ENCODE measurements at regions not wholly inside any gene's neighbourhood (a gene's known extent, or its start where the extent isn't known, plus 50 kb on each side); places are given as distances from the start of the nearest gene placed in this dataset.
"Not testable (repeated sequence)": the region's sequence is repeated elsewhere in the genome, so short reads cannot be mapped to it uniquely, and the experiment has no call there.

DNA sequence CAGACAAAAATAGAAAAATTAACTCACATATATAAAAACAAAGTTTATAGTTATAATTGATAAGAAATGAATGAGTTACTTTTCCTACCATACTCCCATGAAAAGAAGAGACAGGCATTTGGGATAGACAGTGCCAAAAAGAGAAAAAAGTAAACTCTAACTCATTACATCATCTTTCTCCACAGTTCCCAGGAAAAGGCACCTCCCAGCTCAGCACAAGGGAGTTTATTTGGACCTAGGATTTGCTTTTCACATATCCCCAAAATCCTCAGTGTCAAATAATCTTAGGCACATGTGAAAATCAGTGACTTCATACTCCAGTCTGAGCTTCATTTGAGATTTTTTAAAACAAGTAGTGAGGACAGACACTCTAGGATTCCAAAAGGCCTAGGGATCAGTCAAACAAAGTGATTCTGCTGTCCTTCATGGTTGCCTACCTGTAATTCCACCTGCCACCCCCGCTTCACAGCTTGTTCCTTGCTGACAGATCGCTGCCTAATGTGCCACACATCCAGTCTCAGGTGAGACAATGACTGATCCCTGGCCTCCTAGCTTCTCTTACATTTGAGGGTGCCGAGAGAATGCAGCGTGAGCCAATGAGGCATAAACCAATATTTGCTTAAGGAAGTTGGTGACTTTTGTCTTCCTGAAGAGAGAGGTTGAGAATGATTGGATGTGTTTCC lies 573.7 kb downstream of the TBL1XR1 start:
- no peaks in the 10 kb centered on the region for H3K36me3 ChIP-seq (ENCODE audit: insufficient read depth, low read length)
- no peaks in the 10 kb centered on the region for H3K9me3 ChIP-seq (ENCODE audit: insufficient read depth, low read depth, low read length)
- no peaks in the 10 kb centered on the region for H3K4me1 ChIP-seq (ENCODE audit: insufficient read depth, low read length)
- no peak overlapping the region for H3K27ac ChIP-seq (ENCODE audit: low read depth, low read length)
- no peak overlapping the region for H3K9ac ChIP-seq (ENCODE audit: low read depth, low read length)
- H3K27me3 ChIP-seq (ENCODE audit: insufficient read depth, low read length): no peaks in the 10 kb centered on the region
- no peak overlapping the region for H3K4me3 ChIP-seq (ENCODE audit: low read length)
- 96% methylated on average over 4 of the region's 4 CpGs for WGBS

DNA sequence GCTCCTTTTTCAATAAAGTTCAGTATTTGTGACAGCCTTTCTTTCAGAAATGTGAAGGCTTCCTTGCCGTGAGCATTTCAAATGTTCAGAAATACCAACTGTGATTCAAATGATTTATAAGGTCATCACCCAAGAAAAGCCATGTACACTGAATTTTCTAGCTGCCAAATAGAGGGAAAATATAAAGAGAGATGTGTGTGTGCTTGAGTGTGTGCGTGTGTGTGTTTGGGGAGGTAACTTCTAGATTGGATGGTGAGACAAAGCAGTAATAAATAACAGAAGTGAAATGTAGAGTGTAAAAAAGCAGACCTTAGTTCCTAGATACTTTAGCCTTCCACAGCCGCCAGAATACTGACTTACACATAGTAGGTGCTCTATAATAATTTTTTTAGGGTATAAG lies 577.4 kb downstream of the TBL1XR1 start:
- no peak overlapping the region for H3K4me3 ChIP-seq (ENCODE audit: low read length)
- 92% methylated on average over 2 of the region's 3 CpGs for WGBS
- H3K36me3 ChIP-seq (ENCODE audit: insufficient read depth, low read length): no peaks in the 10 kb centered on the region
- no peak overlapping the region for H3K9ac ChIP-seq (ENCODE audit: low read depth, low read length)
- no peaks in the 10 kb centered on the region for H3K27me3 ChIP-seq (ENCODE audit: insufficient read depth, low read length)
- no peaks in the 10 kb centered on the region for H3K9me3 ChIP-seq (ENCODE audit: insufficient read depth, low read depth, low read length)
- no peak overlapping the region for H3K27ac ChIP-seq (ENCODE audit: low read depth, low read length)
- no peaks in the 10 kb centered on the region for H3K4me1 ChIP-seq (ENCODE audit: insufficient read depth, low read length)

DNA sequence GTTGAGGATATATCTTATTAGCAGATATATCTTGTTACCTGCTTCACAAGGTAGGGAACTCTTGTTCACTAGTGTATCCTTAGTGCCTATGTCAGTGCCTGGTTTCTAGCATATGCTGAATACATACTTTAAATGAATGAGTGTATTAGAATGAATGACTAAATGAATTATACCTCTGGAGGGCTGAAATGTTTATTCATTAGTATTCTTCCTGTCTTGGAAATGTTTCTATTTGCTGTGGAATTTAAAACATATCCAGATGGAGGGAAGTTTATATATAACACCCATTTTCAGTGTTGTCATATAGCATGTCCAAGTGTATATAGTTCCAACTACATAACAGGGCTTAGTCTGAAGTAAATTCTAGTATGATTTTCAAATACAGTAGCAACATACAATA lies 581.5 kb downstream of the TBL1XR1 start:
- no peak overlapping the region for H3K9ac ChIP-seq (ENCODE audit: low read depth, low read length)
- H3K4me1 ChIP-seq (ENCODE audit: insufficient read depth, low read length): no peaks in the 10 kb centered on the region
- no peak overlapping the region for H3K27ac ChIP-seq (ENCODE audit: low read depth, low read length)
- no peaks in the 10 kb centered on the region for H3K36me3 ChIP-seq (ENCODE audit: insufficient read depth, low read length)
- no peaks in the 10 kb centered on the region for H3K9me3 ChIP-seq (ENCODE audit: insufficient read depth, low read depth, low read length)
- no peaks in the 10 kb centered on the region for H3K27me3 ChIP-seq (ENCODE audit: insufficient read depth, low read length)
- no peak overlapping the region for H3K4me3 ChIP-seq (ENCODE audit: low read length)

DNA sequence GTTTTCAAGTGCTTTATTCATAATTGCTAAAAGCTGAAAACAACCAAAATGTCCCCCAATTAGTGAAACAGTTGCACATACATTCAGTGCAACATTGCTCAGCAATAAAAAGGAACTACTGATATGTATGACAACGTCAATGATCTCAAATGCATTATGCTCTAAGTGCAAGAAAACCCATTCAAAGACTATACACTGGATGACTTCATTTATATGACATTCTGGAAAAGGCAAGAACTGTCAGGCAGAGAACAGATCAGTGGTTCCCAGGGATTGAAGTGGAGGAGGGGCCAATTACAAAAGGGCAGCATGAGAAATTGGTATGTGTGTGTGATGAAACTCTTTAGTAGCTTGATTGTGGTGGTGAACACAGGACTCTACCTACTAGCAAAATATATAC lies 585.6 kb downstream of the TBL1XR1 start:
- Histone ChIP-seq H3K4me3 (ENCODE audit: low read length) (no peak overlapping the region), H3K27ac (ENCODE audit: low read depth, low read length) (no peak overlapping the region), H3K9ac (ENCODE audit: low read depth, low read length) (no peak overlapping the region), H3K4me1 (ENCODE audit: insufficient read depth, low read length) (no peaks in the 10 kb centered on the region), H3K9me3 (ENCODE audit: insufficient read depth, low read depth, low read length) (no peaks in the 10 kb centered on the region), H3K36me3 (ENCODE audit: insufficient read depth, low read length) (no peaks in the 10 kb centered on the region), H3K27me3 (ENCODE audit: insufficient read depth, low read length) (no peaks in the 10 kb centered on the region)
- WGBS: 84% methylated on average over 1 of the region's 1 CpG

DNA sequence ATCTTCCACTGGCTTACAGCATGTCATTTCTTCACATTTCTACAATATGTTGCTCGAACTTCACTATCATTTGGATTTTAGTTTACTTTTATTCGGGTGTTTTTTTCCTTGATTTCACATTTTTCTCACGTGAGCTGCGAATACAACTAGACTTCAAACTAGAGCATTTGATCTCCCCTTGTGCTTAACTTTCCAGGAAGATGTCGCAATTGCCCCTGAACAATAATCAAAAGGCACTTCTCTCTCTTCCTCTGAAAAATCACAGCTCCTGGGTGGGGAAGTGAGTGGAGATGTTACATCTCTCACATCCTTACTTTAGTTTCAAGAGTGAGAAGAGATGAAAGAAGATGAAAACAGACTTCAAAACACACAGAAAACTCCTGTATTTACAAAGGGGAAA lies 587.9 kb downstream of the TBL1XR1 start:
- H3K36me3 ChIP-seq (ENCODE audit: insufficient read depth, low read length): no peaks in the 10 kb centered on the region
- H3K27ac ChIP-seq (ENCODE audit: low read depth, low read length): no peak overlapping the region
- no peak overlapping the region for H3K9ac ChIP-seq (ENCODE audit: low read depth, low read length)
- 94% methylated on average over 5 of the region's 5 CpGs for WGBS
- H3K4me3 ChIP-seq (ENCODE audit: low read length): no peak overlapping the region
- H3K4me1 ChIP-seq (ENCODE audit: insufficient read depth, low read length): no peaks in the 10 kb centered on the region
- H3K27me3 ChIP-seq (ENCODE audit: insufficient read depth, low read length): no peaks in the 10 kb centered on the region
- H3K9me3 ChIP-seq (ENCODE audit: insufficient read depth, low read depth, low read length): no peaks in the 10 kb centered on the region

DNA sequence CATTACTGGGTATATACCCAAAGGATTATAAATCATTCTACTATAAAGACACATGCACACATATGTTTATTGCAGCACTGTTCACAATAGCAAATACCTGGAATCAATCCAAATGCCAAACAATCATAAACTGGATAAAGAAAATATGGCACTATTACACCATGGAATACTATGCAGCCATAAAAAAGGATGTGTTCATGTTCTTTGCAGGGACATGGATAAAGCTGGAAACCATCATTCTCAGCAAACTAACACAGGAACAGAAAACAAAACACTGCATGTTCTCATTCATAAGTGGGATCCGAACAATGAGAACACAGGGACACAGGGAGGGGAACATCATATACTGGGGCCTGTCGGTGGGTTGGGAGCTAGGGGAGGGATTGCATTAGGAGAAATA lies 591.7 kb downstream of the TBL1XR1 start:
- not testable (repeated sequence) for H3K36me3 ChIP-seq (ENCODE audit: insufficient read depth, low read length); H3K4me3 ChIP-seq (ENCODE audit: low read length); H3K9ac ChIP-seq (ENCODE audit: low read depth, low read length); H3K27ac ChIP-seq (ENCODE audit: low read depth, low read length); H3K9me3 ChIP-seq (ENCODE audit: insufficient read depth, low read depth, low read length); H3K27me3 ChIP-seq (ENCODE audit: insufficient read depth, low read length); H3K4me1 ChIP-seq (ENCODE audit: insufficient read depth, low read length)
- 99% methylated on average over 2 of the region's 2 CpGs for WGBS

DNA sequence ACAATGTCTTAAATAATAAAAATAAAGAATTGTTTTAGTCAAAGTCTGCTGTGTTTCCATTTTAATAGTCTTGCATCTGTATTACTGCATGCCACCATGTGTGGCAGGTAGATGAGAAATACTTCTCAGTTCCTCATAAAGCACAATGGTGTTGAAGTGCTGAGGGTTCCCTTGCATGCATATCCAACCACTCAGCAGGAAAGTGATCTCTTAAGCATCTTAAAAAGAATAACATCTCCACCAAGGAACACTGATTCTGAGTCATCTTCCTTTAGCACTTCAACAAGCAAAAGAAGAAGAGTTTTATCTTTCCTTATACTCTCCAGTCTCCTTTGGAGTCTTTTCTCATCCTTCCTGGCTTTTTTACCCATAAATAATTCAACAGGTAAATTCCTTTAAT lies 602.0 kb downstream of the TBL1XR1 start:
- no peaks in the 10 kb centered on the region; the same call in none of the 2 replicates for H3K4me1 ChIP-seq (ENCODE audit: insufficient read depth, low read length)
- no peaks in the 10 kb centered on the region for H3K9me3 ChIP-seq (ENCODE audit: insufficient read depth, low read depth, low read length)

DNA sequence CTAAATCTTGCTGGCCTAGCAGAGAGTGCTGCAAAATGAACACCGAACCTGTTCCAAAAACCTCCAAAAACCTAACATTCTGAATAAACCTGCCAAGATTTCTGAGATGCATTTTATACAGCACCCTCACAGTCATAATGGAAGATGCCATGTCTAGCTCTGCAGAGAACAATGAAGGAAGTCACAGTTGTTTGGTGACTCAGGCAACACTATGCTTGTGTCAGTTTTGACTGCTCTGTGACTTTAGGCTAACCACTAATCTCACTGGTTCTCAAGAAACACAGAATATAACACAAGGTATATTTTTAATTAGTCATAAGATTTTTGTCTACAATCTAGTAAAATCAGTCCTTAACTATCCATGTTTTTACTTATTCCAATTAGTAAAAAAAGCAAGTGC lies 606.6 kb downstream of the TBL1XR1 start:
- no peaks in the 10 kb centered on the region for H3K27me3 ChIP-seq (ENCODE audit: insufficient read depth, low read length)
- no peaks in the 10 kb centered on the region for H3K9me3 ChIP-seq (ENCODE audit: insufficient read depth, low read depth, low read length)
- no peaks in the 10 kb centered on the region; the same call in none of the 2 replicates for H3K4me1 ChIP-seq (ENCODE audit: insufficient read depth, low read length)
- no peak overlapping the region for H3K9ac ChIP-seq (ENCODE audit: low read depth, low read length)
- H3K27ac ChIP-seq (ENCODE audit: low read depth, low read length): no peak overlapping the region
- H3K36me3 ChIP-seq (ENCODE audit: insufficient read depth, low read length): no peaks in the 10 kb centered on the region
- H3K4me3 ChIP-seq (ENCODE audit: low read length): no peak overlapping the region
- 93% methylated on average over 1 of the region's 1 CpG for WGBS

More for the DNA sequence above, 602.0 kb downstream of the TBL1XR1 start:
- Histone ChIP-seq H3K27ac (ENCODE audit: low read depth, low read length) (no peak overlapping the region), H3K4me3 (ENCODE audit: low read length) (no peak overlapping the region), H3K9ac (ENCODE audit: low read depth, low read length) (no peak overlapping the region), H3K36me3 (ENCODE audit: insufficient read depth, low read length) (no peaks in the 10 kb centered on the region), H3K27me3 (ENCODE audit: insufficient read depth, low read length) (no peaks in the 10 kb centered on the region)

DNA sequence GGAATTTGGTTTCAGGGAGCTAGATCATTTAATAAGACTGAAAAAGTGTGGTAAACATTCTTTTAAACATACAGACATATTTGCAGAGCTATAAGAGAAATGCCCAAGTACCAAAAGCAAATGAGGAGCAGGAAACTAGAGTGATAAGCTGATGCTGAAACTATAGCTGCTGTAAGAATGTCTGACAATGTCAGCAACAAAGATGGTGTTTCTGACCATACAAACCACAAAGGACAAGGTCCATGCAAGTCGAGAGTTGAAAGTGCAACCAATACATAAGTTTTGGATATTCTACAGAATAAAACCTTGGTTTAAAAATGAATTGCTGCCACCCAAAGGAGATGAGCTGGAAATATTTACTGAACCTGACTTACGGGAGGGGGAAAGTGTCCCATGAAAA lies 610.2 kb downstream of the TBL1XR1 start:
- Histone ChIP-seq H3K4me3 (ENCODE audit: low read length) (no peak overlapping the region), H3K9ac (ENCODE audit: low read depth, low read length) (no peak overlapping the region), H3K9me3 (ENCODE audit: insufficient read depth, low read depth, low read length) (peaks cover 13% of the 10 kb centered on the region; the same call in 1 of the 2 replicates), H3K27ac (ENCODE audit: low read depth, low read length) (no peak overlapping the region), H3K27me3 (ENCODE audit: insufficient read depth, low read length) (no peaks in the 10 kb centered on the region), H3K36me3 (ENCODE audit: insufficient read depth, low read length) (no peaks in the 10 kb centered on the region), H3K4me1 (ENCODE audit: insufficient read depth, low read length) (no peaks in the 10 kb centered on the region; the same call in 1 of the 2 replicates)
- 81% methylated on average over 2 of the region's 2 CpGs for WGBS

DNA sequence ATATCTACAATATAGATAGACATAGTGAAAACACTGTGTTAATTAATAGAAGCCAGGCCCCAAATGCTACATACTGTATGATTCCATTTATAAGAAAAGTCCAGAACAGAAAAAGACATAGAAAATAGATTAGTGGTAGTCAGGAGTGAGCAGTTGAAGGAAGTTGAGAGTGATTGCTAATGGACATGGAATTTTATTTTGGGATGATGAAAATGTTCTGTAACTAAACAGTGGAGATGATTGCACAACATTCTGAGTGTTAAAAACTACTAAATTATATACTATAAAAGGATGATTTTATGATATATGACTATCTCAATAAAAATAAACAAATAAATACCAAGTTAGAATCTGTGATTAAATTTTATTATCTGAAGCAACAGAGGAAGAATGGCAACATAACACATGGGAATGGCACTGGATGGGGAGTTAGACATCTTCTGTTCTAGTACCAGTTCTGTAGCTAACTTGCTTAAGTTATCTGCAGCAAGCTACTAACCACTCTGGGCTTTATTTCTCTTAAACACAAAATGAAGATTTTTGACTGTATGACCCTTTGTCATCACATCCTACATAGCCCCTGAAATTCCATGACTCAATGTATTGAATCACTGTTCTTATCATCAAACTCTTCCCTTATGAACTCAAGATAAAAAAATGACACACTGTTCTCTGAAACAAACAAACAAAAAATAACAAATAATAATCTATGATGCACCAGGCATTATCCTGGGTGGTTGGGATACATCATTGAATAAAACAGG lies 612.7 kb downstream of the TBL1XR1 start:
- Histone ChIP-seq H3K4me1 (ENCODE audit: insufficient read depth, low read length) (no peaks in the 10 kb centered on the region), H3K9me3 (ENCODE audit: insufficient read depth, low read depth, low read length) (peaks cover 13% of the 10 kb centered on the region; the same call in 1 of the 2 replicates), H3K27me3 (ENCODE audit: insufficient read depth, low read length) (no peaks in the 10 kb centered on the region), H3K27ac (ENCODE audit: low read depth, low read length) (no peak overlapping the region), H3K4me3 (ENCODE audit: low read length) (no peak overlapping the region), H3K9ac (ENCODE audit: low read depth, low read length) (no peak overlapping the region), H3K36me3 (ENCODE audit: insufficient read depth, low read length) (no peaks in the 10 kb centered on the region)

DNA sequence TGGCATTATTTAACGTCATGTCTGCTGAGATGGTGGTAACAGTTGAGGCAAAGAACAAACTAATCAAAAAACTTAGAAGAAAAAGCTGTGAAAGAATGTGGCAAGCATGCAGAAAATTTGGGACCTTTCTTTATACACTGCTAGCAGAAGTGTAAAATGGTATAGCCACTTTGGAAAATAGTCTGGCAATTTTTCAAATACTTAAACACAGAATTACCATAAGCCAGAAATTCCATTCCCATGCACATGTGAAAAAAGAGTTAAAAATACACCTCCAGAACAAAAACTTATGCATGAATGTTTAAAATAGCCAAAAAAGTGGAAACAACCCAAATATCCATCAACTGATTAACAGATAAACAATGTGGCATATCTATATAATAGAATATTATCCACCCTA lies 613.3 kb downstream of the TBL1XR1 start:
- Histone ChIP-seq H3K9me3 (ENCODE audit: insufficient read depth, low read depth, low read length) (peaks cover 13% of the 10 kb centered on the region; the same call in 1 of the 2 replicates), H3K36me3 (ENCODE audit: insufficient read depth, low read length) (no peaks in the 10 kb centered on the region), H3K27ac (ENCODE audit: low read depth, low read length) (no peak overlapping the region), H3K4me1 (ENCODE audit: insufficient read depth, low read length) (no peaks in the 10 kb centered on the region), H3K27me3 (ENCODE audit: insufficient read depth, low read length) (no peaks in the 10 kb centered on the region), H3K4me3 (ENCODE audit: low read length) (no peak overlapping the region), H3K9ac (ENCODE audit: low read depth, low read length) (no peak overlapping the region)
- WGBS: 90% methylated on average over 1 of the region's 1 CpG

All from HUES64 (cell line).